ENCODE measurements at regions not wholly inside any gene's neighbourhood (a gene's known extent, or its start where the extent isn't known, plus 50 kb on each side); places are given as distances from the start of the nearest gene placed in this dataset.

DNA sequence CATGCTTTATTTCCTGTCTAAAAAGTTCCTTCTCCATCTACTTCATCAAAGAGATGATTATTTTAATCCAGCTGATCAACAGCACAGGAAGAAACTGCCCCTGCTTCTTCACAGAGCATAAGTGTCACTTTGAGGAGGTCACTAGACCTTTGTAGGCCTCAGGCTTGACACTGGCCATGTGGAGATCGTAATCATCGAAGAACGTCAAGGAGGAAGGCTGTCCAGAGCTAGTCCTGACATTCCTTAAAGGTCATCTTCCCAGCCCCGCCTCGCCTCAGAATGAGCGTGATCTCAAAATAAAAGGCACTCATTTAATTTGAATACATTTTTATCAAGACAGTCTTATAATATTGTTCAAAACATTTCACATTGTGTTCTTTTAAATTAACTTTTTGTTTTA is 445.7 kb upstream of the CDH4 start:
- no peak for FAIRE-seq
- Histone ChIP-seq H3K27ac (ENCODE audit: low read depth in 2 of 2, low read length in 2 of 2) (no peak overlapping the region), H3K4me1 (ENCODE audit: control insufficient read depth in 2 of 3, insufficient read depth in 2 of 3, low read depth in 1 of 3, low read length in 3 of 3) (no peaks in the 10 kb centered on the region), H3K9ac (ENCODE audit: low read length in 3 of 3) (no peak overlapping the region), H3K27me3 (ENCODE audit: control insufficient read depth, insufficient read depth, low read length) (no peaks in the 10 kb centered on the region), H3K36me3 (ENCODE audit: control insufficient read depth in 2 of 3, insufficient read depth in 3 of 3, low read length in 3 of 3) (no peaks in the 10 kb centered on the region), H3K4me3 (ENCODE audit: low read length in 3 of 3) (no peak overlapping the region), H3K9me3 (ENCODE audit: control insufficient read depth in 2 of 3, insufficient read depth in 1 of 3, low read length in 3 of 3) (no peaks in the 10 kb centered on the region)
- TF ChIP-seq, protein P1, sequence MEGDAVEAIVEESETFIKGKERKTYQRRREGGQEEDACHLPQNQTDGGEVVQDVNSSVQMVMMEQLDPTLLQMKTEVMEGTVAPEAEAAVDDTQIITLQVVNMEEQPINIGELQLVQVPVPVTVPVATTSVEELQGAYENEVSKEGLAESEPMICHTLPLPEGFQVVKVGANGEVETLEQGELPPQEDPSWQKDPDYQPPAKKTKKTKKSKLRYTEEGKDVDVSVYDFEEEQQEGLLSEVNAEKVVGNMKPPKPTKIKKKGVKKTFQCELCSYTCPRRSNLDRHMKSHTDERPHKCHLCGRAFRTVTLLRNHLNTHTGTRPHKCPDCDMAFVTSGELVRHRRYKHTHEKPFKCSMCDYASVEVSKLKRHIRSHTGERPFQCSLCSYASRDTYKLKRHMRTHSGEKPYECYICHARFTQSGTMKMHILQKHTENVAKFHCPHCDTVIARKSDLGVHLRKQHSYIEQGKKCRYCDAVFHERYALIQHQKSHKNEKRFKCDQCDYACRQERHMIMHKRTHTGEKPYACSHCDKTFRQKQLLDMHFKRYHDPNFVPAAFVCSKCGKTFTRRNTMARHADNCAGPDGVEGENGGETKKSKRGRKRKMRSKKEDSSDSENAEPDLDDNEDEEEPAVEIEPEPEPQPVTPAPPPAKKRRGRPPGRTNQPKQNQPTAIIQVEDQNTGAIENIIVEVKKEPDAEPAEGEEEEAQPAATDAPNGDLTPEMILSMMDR (IDR thresholded peaks at IDR 0.05; ENCODE audit: borderline replicate concordance, extremely low read depth, insufficient read depth), result no peak
- intact Hi-C loops (cut with DNase I), result no loop called here
- no peak for DNase-seq

DNA sequence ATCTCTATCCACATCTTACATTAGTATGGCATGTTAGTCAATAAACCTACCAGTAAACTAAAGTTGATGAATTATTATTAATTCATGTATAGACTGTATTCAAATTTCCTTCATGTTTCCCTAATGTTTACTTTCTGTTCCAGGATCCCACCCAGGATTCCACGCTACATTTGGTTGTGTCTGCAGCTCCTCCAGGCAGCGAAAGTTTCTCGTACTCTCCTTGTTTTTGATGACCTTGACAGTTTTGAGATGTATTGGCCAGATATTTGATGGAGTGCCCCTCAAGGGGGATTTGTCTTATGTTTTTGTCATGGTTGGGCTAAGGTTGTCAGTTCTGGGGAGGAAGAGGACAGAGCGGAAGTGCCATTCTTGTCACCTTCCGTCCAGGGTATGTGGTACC is 445.2 kb upstream of the CDH4 start:
- TF ChIP-seq, protein P1 (IDR thresholded peaks at IDR 0.05; ENCODE audit: borderline replicate concordance, extremely low read depth, insufficient read depth), result no peak
- no peak for DNase-seq
- Histone ChIP-seq H3K27ac (ENCODE audit: low read depth in 2 of 2, low read length in 2 of 2) (no peak overlapping the region), H3K4me1 (ENCODE audit: control insufficient read depth in 2 of 3, insufficient read depth in 2 of 3, low read depth in 1 of 3, low read length in 3 of 3) (no peaks in the 10 kb centered on the region), H3K36me3 (ENCODE audit: control insufficient read depth in 2 of 3, insufficient read depth in 3 of 3, low read length in 3 of 3) (no peaks in the 10 kb centered on the region), H3K9ac (ENCODE audit: low read length in 3 of 3) (no peak overlapping the region), H3K27me3 (ENCODE audit: control insufficient read depth, insufficient read depth, low read length) (no peaks in the 10 kb centered on the region), H3K4me3 (ENCODE audit: low read length in 3 of 3) (no peak overlapping the region), H3K9me3 (ENCODE audit: control insufficient read depth in 2 of 3, insufficient read depth in 1 of 3, low read length in 3 of 3) (no peaks in the 10 kb centered on the region)
- FAIRE-seq, result no peak
- intact Hi-C loops (cut with DNase I), result no loop called here

DNA sequence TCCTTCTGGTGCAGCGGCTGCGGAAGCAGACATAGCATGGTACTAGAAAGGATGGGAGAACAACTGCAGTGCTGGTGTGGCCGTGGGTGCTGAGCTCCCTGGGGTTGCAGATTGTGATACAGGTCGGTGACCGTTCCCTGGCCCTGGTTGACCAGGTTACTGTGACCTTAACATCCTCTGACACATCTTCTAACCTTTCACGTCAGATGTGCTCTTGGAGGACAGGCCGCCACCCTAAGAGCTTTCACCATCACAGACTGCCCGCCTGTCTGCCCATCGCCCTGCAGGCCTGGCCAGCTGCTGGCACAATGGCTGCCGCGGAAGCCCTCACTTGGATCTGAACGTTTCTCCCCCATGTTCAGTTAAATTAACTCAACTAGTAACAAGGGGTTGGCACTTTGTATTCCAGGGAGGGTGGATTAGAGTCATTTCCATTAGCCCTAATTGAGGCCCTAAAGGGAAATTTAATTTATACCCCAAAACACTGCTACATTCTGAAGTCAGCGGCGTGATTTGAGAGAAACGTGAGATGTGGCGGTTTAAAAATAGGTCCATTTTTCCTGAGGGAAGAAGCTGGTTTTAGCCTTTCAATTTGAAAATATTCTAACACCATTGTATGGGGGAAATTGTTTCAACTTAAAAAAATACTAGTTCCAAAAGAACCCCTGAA is 443.9 kb upstream of the CDH4 start:
- Histone ChIP-seq H3K9ac (ENCODE audit: low read length in 3 of 3) (no peak overlapping the region), H3K4me3 (ENCODE audit: low read length in 3 of 3) (no peak overlapping the region), H3K27me3 (ENCODE audit: control insufficient read depth, insufficient read depth, low read length) (no peaks in the 10 kb centered on the region), H3K36me3 (ENCODE audit: control insufficient read depth in 2 of 3, insufficient read depth in 3 of 3, low read length in 3 of 3) (no peaks in the 10 kb centered on the region), H3K9me3 (ENCODE audit: control insufficient read depth in 2 of 3, insufficient read depth in 1 of 3, low read length in 3 of 3) (no peaks in the 10 kb centered on the region), H3K27ac (ENCODE audit: low read depth in 2 of 2, low read length in 2 of 2) (no peak overlapping the region), H3K4me1 (ENCODE audit: control insufficient read depth in 2 of 3, insufficient read depth in 2 of 3, low read depth in 1 of 3, low read length in 3 of 3) (no peaks in the 10 kb centered on the region)
- DNase-seq, result no peak
- TF ChIP-seq, protein P1 (IDR thresholded peaks at IDR 0.05; ENCODE audit: borderline replicate concordance, extremely low read depth, insufficient read depth), result no peak
- no peak for FAIRE-seq
- intact Hi-C loops (cut with DNase I), result no loop called here

DNA sequence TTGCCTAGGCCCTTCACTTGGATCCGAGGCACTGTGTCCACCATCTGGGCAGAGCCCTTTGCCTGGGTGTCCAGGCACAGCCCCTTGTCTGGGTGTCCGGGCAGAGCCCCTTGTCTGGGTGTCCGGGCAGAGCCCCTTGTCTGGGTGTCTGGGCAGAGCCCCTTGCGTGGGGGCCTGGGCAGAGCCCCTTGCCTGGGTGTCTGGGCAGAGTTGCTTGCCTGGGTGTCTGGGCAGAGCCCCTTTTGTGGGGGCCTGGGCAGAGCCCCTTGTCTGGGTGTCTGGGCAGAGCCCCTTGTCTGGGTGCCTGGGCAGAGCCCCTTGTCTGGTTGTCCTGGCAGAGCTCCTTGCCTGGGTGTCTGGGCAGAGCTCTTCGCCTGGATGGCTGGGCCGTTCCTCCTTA is 443.4 kb upstream of the CDH4 start:
- H3K4me3 ChIP-seq (ENCODE audit: low read length in 3 of 3), result no peak overlapping the region
- H3K9ac ChIP-seq (ENCODE audit: low read length in 3 of 3), result no peak overlapping the region
- intact Hi-C loops (cut with DNase I), result no loop called here
- no peaks in the 10 kb centered on the region for H3K36me3 ChIP-seq (ENCODE audit: control insufficient read depth in 2 of 3, insufficient read depth in 3 of 3, low read length in 3 of 3)
- TF ChIP-seq, protein P1 (IDR thresholded peaks at IDR 0.05; ENCODE audit: borderline replicate concordance, extremely low read depth, insufficient read depth), result no peak
- no peaks in the 10 kb centered on the region for H3K4me1 ChIP-seq (ENCODE audit: control insufficient read depth in 2 of 3, insufficient read depth in 2 of 3, low read depth in 1 of 3, low read length in 3 of 3)
- no peaks in the 10 kb centered on the region for H3K27me3 ChIP-seq (ENCODE audit: control insufficient read depth, insufficient read depth, low read length)
- H3K9me3 ChIP-seq (ENCODE audit: control insufficient read depth in 2 of 3, insufficient read depth in 1 of 3, low read length in 3 of 3), result no peaks in the 10 kb centered on the region
- no peak for DNase-seq
- H3K27ac ChIP-seq (ENCODE audit: low read depth in 2 of 2, low read length in 2 of 2), result no peak overlapping the region
- no peak for FAIRE-seq

Data from kidney (tissue), 13 donors.